ENCODE measurements at regions not wholly inside any gene's neighbourhood (a gene's known extent, or its start where the extent isn't known, plus 50 kb on each side); places are given as distances from the start of the nearest gene placed in this dataset.

GRCh38 chr6:48619771-48620170, 508.8 kb upstream of the PTCHD4 start:
- TF ChIP-seq SUZ12 (IDR thresholded peaks at IDR 0.05; ENCODE audit: extremely low read depth, insufficient read depth, insufficient read length): no peak
- TF ChIP-seq YY1 (IDR thresholded peaks at IDR 0.05; ENCODE audit: insufficient read depth, insufficient read length): no peak

Data from NT2/D1 (cell line).